ENCODE measurements at regions not wholly inside any gene's neighbourhood (a gene's known extent, or its start where the extent isn't known, plus 50 kb on each side); places are given as distances from the start of the nearest gene placed in this dataset.

DNA sequence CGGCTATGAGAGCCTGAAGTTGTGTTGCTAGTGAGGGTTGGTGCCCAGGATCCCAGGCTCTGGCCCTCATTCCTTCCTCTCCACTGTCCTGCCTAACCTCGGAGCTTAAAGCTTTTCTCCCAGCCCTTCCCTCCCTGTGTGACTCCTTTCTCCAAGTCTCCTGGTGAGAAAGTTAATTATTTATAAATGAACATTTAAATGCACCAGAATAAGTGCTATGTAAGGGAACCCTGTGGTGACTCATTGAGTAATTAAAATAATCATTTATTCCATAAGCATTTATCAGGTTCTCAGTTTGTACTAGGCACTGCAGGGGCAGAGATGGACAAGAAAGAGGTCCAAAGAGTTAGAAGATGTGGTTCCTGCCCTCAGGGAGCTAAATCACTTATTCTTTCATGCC lies 89.1 kb upstream of the ISX start:
- no peak for TF ChIP-seq EZH2 (IDR thresholded peaks at IDR 0.05; ENCODE audit: insufficient read depth, poor library complexity, severe bottlenecking)
- no peak for TF ChIP-seq EZH2phosphoT487 (IDR thresholded peaks at IDR 0.05; ENCODE audit: insufficient read depth, low read depth)

Data from GM23248 (cell line).